Right renal pelvis (tissue), 4 donors: ENCODE measurements at regions not wholly inside any gene's neighbourhood (a gene's known extent, or its start where the extent isn't known, plus 50 kb on each side); places are given as distances from the start of the nearest gene placed in this dataset.
A peak's percentile ranks its signal among the peaks of the same experiment; 100 is the strongest.
"Not testable (repeated sequence)": the region's sequence is repeated elsewhere in the genome, so short reads cannot be mapped to it uniquely, and the experiment has no call there.

Experiments
- DNase-seq, 4 donors: peaks; one replicate each; pipeline ENCODE4 v3.0.0-alpha.2; 2013; ENCODE audit warnings: low read depth in 4 of 4, low spot score in 3 of 4, missing footprints in 1 of 4

GRCh38 chr2:149892563-149892962, 305.0 kb upstream of the MMADHC start:
- DNase-seq, result no peak

GRCh38 chr2:149885946-149886345, 298.4 kb upstream of the MMADHC start:
- no peak for DNase-seq

GRCh38 chr2:149885468-149885867, 297.9 kb upstream of the MMADHC start:
- no peak for DNase-seq

- no peak for DNase-seq
These were observed 297.3 kb upstream of the MMADHC start for GRCh38 chr2:149884871-149885270.

- DNase-seq, result no peak
These were observed 290.3 kb upstream of the MMADHC start for GRCh38 chr2:149877913-149878312.

- DNase-seq, result no peak
These were observed 289.5 kb upstream of the MMADHC start for GRCh38 chr2:149877074-149877473.

GRCh38 chr2:149873936-149874335, 286.4 kb upstream of the MMADHC start:
- DNase-seq, result no peak

GRCh38 chr2:149872638-149873150, 285.1 kb upstream of the MMADHC start:
- no peak for DNase-seq

GRCh38 chr2:149872041-149872440, 284.5 kb upstream of the MMADHC start:
- DNase-seq, result no peak

- DNase-seq, result no peak
These were observed 283.7 kb upstream of the MMADHC start for GRCh38 chr2:149871091-149871885.

- DNase-seq, result no peak
These were observed 275.7 kb upstream of the MMADHC start for GRCh38 chr2:149863227-149863626.

- no peak for DNase-seq
These were observed 273.5 kb upstream of the MMADHC start for GRCh38 chr2:149861034-149861433.

GRCh38 chr2:149860276-149860921, 272.8 kb upstream of the MMADHC start:
- DNase-seq, result peak in 3 of 4 donors; percentile 13 to 48 (median 32)

GRCh38 chr2:149858901-149859634, 271.5 kb upstream of the MMADHC start:
- peak in 1 of 4 donors; percentile 5 for DNase-seq

GRCh38 chr2:149858216-149858615, 270.6 kb upstream of the MMADHC start:
- DNase-seq, result no peak

- no peak for DNase-seq
These were observed 269.8 kb upstream of the MMADHC start for GRCh38 chr2:149857344-149857743.

GRCh38 chr2:149855859-149856258, 268.3 kb upstream of the MMADHC start:
- DNase-seq, result not testable (repeated sequence)

- DNase-seq, result no peak
These were observed 262.0 kb upstream of the MMADHC start for GRCh38 chr2:149849591-149849990.

- no peak for DNase-seq
These were observed 261.6 kb upstream of the MMADHC start for GRCh38 chr2:149849136-149849535.

GRCh38 chr2:149841396-149841795, 253.8 kb upstream of the MMADHC start:
- DNase-seq, result no peak

GRCh38 chr2:149832324-149832723, 244.7 kb upstream of the MMADHC start:
- DNase-seq, result no peak
